ENCODE measurements at regions not wholly inside any gene's neighbourhood (a gene's known extent, or its start where the extent isn't known, plus 50 kb on each side); places are given as distances from the start of the nearest gene placed in this dataset.

DNA sequence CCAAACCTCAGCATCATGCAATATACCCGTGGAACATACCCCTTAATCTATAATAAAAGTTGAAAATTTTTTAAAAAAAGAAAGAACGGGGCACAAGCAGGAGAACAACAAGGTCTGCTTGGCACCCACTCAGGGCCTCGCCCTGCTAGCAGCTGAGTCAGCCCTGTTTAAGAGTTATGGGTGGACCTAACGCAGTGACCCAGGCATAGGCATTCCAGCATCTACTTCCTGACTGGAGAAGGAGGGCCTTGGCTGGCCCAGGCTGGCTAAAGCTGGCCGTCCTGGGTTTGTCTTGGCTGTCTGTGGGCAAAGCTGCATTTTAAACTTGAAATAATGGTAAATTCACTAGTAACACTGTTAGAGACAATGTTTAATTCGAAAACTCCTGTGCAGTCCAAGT lies 236.7 kb upstream of the PGRMC2 start:
- no peak for TF ChIP-seq EZH2 (IDR thresholded peaks at IDR 0.05; ENCODE audit: borderline replicate concordance)
- TF ChIP-seq, protein P1, sequence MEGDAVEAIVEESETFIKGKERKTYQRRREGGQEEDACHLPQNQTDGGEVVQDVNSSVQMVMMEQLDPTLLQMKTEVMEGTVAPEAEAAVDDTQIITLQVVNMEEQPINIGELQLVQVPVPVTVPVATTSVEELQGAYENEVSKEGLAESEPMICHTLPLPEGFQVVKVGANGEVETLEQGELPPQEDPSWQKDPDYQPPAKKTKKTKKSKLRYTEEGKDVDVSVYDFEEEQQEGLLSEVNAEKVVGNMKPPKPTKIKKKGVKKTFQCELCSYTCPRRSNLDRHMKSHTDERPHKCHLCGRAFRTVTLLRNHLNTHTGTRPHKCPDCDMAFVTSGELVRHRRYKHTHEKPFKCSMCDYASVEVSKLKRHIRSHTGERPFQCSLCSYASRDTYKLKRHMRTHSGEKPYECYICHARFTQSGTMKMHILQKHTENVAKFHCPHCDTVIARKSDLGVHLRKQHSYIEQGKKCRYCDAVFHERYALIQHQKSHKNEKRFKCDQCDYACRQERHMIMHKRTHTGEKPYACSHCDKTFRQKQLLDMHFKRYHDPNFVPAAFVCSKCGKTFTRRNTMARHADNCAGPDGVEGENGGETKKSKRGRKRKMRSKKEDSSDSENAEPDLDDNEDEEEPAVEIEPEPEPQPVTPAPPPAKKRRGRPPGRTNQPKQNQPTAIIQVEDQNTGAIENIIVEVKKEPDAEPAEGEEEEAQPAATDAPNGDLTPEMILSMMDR (IDR thresholded peaks at IDR 0.05; ENCODE audit: poor library complexity), result no peak

All from hepatocyte (in vitro differentiated cells).